ENCODE measurements at regions not wholly inside any gene's neighbourhood (a gene's known extent, or its start where the extent isn't known, plus 50 kb on each side); places are given as distances from the start of the nearest gene placed in this dataset.

- no peak for DNase-seq (ENCODE audit: extremely low spot score, unreplicated experiment)
- Mint-ChIP-seq H3K27ac (ENCODE audit: unreplicated experiment) (no peak overlapping the region), H3K4me1 (ENCODE audit: unreplicated experiment) (no peaks in the 10 kb centered on the region), H3K4me3 (ENCODE audit: unreplicated experiment) (no peak overlapping the region), H3K36me3 (ENCODE audit: unreplicated experiment) (no peaks in the 10 kb centered on the region), H3K27me3 (ENCODE audit: unreplicated experiment) (no peaks in the 10 kb centered on the region), H3K9me3 (ENCODE audit: unreplicated experiment) (no peaks in the 10 kb centered on the region)
- no peak for TF ChIP-seq CTCF (IDR thresholded peaks at IDR 0.05)
These were observed 235.7 kb downstream of the BUD13 start for GRCh38 chr11:116537121-116537520.

- TF ChIP-seq CTCF (IDR thresholded peaks at IDR 0.05) = no peak
- DNase-seq (ENCODE audit: extremely low spot score, unreplicated experiment) = no peak
- Mint-ChIP-seq H3K27ac (ENCODE audit: unreplicated experiment) (no peak overlapping the region), H3K4me1 (ENCODE audit: unreplicated experiment) (no peaks in the 10 kb centered on the region), H3K27me3 (ENCODE audit: unreplicated experiment) (no peaks in the 10 kb centered on the region), H3K36me3 (ENCODE audit: unreplicated experiment) (no peaks in the 10 kb centered on the region), H3K4me3 (ENCODE audit: unreplicated experiment) (no peak overlapping the region), H3K9me3 (ENCODE audit: unreplicated experiment) (peaks cover 4% of the 10 kb centered on the region)
These were observed 236.4 kb downstream of the BUD13 start for GRCh38 chr11:116536416-116536815.

GRCh38 chr11:116535994-116536393 lies 236.8 kb downstream of the BUD13 start:
- H3K27ac Mint-ChIP-seq (ENCODE audit: unreplicated experiment) = no peak overlapping the region
- H3K27me3 Mint-ChIP-seq (ENCODE audit: unreplicated experiment) = no peaks in the 10 kb centered on the region

GRCh38 chr11:116535120-116535519 lies 237.7 kb downstream of the BUD13 start:
- H3K4me1 Mint-ChIP-seq (ENCODE audit: unreplicated experiment) = no peaks in the 10 kb centered on the region
- TF ChIP-seq CTCF (IDR thresholded peaks at IDR 0.05) = no peak
- no peak overlapping the region for H3K4me3 Mint-ChIP-seq (ENCODE audit: unreplicated experiment)
- H3K27ac Mint-ChIP-seq (ENCODE audit: unreplicated experiment) = no peak overlapping the region
- DNase-seq (ENCODE audit: extremely low spot score, unreplicated experiment) = no peak
- peaks cover 4% of the 10 kb centered on the region for H3K9me3 Mint-ChIP-seq (ENCODE audit: unreplicated experiment)
- H3K36me3 Mint-ChIP-seq (ENCODE audit: unreplicated experiment) = no peaks in the 10 kb centered on the region
- peaks cover 4% of the 10 kb centered on the region for H3K27me3 Mint-ChIP-seq (ENCODE audit: unreplicated experiment)

More at GRCh38 chr11:116535994-116536393, 236.8 kb downstream of the BUD13 start:
- no peak for TF ChIP-seq CTCF (IDR thresholded peaks at IDR 0.05)
- no peak for DNase-seq (ENCODE audit: extremely low spot score, unreplicated experiment)
- no peaks in the 10 kb centered on the region for H3K4me1 Mint-ChIP-seq (ENCODE audit: unreplicated experiment)
- H3K9me3 Mint-ChIP-seq (ENCODE audit: unreplicated experiment) = peaks cover 4% of the 10 kb centered on the region
- H3K4me3 Mint-ChIP-seq (ENCODE audit: unreplicated experiment) = no peak overlapping the region
- no peaks in the 10 kb centered on the region for H3K36me3 Mint-ChIP-seq (ENCODE audit: unreplicated experiment)

GRCh38 chr11:116534270-116534975 lies 238.4 kb downstream of the BUD13 start:
- H3K4me1 Mint-ChIP-seq (ENCODE audit: unreplicated experiment) = no peaks in the 10 kb centered on the region
- no peak overlapping the region for H3K4me3 Mint-ChIP-seq (ENCODE audit: unreplicated experiment)
- no peak for DNase-seq (ENCODE audit: extremely low spot score, unreplicated experiment)
- no peaks in the 10 kb centered on the region for H3K36me3 Mint-ChIP-seq (ENCODE audit: unreplicated experiment)
- H3K9me3 Mint-ChIP-seq (ENCODE audit: unreplicated experiment) = peaks cover 4% of the 10 kb centered on the region
- no peak for TF ChIP-seq CTCF (IDR thresholded peaks at IDR 0.05)
- no peak overlapping the region for H3K27ac Mint-ChIP-seq (ENCODE audit: unreplicated experiment)
- H3K27me3 Mint-ChIP-seq (ENCODE audit: unreplicated experiment) = peaks cover 4% of the 10 kb centered on the region
